HFF-Myc (cell line): ENCODE measurements at regions not wholly inside any gene's neighbourhood (a gene's known extent, or its start where the extent isn't known, plus 50 kb on each side); places are given as distances from the start of the nearest gene placed in this dataset.

ENCODE experiments used
- DNase-seq: peaks from one replicate; pipeline ENCODE4 v3.0.0-alpha.2; 2011; ENCODE audit warnings: low read depth; ENCODE audit errors: extremely low read depth
- H3K4me3 ChIP-seq: replicated peaks from 2 replicates; pipeline ENCODE4 v1.5.1; 2011; ENCODE audit warnings: low read depth, mild to moderate bottlenecking, control low read depth, low read length
- CTCF ChIP-seq: IDR thresholded peaks from 2 replicates; pipeline ENCODE4 v1.5.1; 2012; ENCODE audit warnings: mild to moderate bottlenecking, low read depth, low read length, control low read depth; ENCODE audit errors: missing control alignments

- H3K4me3 ChIP-seq = no peak overlapping the region
- no peak for TF ChIP-seq CTCF
Observed at GRCh38 chr5:1685066-1685465, 114.6 kb downstream of the MRPL36 start.

GRCh38 chr5:1681955-1682354, 117.7 kb downstream of the MRPL36 start:
- DNase-seq = no peak
- TF ChIP-seq CTCF = peak; percentile 3

More at GRCh38 chr5:1685066-1685465, 114.6 kb downstream of the MRPL36 start:
- no peak for DNase-seq

GRCh38 chr5:1673042-1673677, 126.5 kb downstream of the MRPL36 start:
- H3K4me3 ChIP-seq = no peak overlapping the region
- DNase-seq = no peak
- TF ChIP-seq CTCF = no peak

More at GRCh38 chr5:1681955-1682354, 117.7 kb downstream of the MRPL36 start:
- no peak overlapping the region for H3K4me3 ChIP-seq

GRCh38 chr5:1672396-1672795, 127.2 kb downstream of the MRPL36 start:
- H3K4me3 ChIP-seq = no peak overlapping the region
- no peak for DNase-seq
- TF ChIP-seq CTCF = no peak

GRCh38 chr5:1671351-1671750, 128.3 kb downstream of the MRPL36 start:
- no peak for DNase-seq
- no peak for TF ChIP-seq CTCF
- H3K4me3 ChIP-seq = no peak overlapping the region

DNA sequence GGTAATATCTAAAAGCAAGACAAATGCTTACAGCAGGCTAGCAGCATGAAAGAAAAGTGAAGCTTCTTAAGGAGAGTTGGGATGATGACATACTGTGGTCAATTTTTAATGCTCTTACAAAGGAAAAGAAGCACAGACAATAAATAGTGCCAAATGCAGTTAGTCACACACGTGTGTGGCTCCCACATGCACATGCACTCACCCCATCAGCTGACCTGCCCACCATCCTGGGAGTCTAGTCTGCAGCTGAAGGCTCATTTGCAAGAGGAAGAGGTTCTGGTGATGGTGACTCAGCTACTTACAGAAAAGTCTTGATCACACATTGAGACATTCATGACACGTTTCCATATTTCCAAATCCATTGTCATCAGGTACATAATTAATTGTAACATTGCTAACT, 129.3 kb downstream of the MRPL36 start:
- DNase-seq = no peak
- no peak overlapping the region for H3K4me3 ChIP-seq
- TF ChIP-seq CTCF = no peak
